DOHH2 (cell line): ENCODE measurements at regions not wholly inside any gene's neighbourhood (a gene's known extent, or its start where the extent isn't known, plus 50 kb on each side); places are given as distances from the start of the nearest gene placed in this dataset.

Source experiments
- H3F3A ChIP-seq: fragments of 200-600 bp; sonication (generic), shearing (Covaris generic); 2 replicates; pipeline ENCODE4 v1.6.0; 2016; ENCODE audit warnings: antibody characterized with exemption, mild to moderate bottlenecking; ENCODE audit not compliant: control insufficient read depth, insufficient read depth
- H3K27ac ChIP-seq: fragments of 200-600 bp; sonication (generic); 2 replicates; pipeline ENCODE4 v1.5.1; 2014; ENCODE audit warnings: low read depth, mild to moderate bottlenecking, low read length, moderate library complexity
- H3K27me3 ChIP-seq: fragments of 200-600 bp; sonication (generic); 2 replicates; pipeline ENCODE4 v1.6.1; 2014; ENCODE audit warnings: mild to moderate bottlenecking, low read length, mixed read lengths; ENCODE audit not compliant: control insufficient read depth
- H3K36me3 ChIP-seq: fragments of 200-600 bp; sonication (generic); 2 replicates; pipeline ENCODE4 v1.6.1; 2014; ENCODE audit warnings: mild to moderate bottlenecking, low read length, moderate library complexity, mixed read lengths; ENCODE audit not compliant: control insufficient read depth
- H3K4me1 ChIP-seq: fragments of 200-600 bp; sonication (generic); 2 replicates; pipeline ENCODE4 v1.6.1; 2014; ENCODE audit warnings: mild to moderate bottlenecking, low read length, mixed read lengths; ENCODE audit not compliant: control insufficient read depth
- H3K4me2 ChIP-seq: fragments of 200-600 bp; sonication (generic); 2 replicates; pipeline ENCODE4 v1.6.0; 2014; ENCODE audit warnings: mild to moderate bottlenecking, low read length, moderate library complexity
- H3K4me3 ChIP-seq: fragments of 200-600 bp; sonication (generic); 2 replicates; pipeline ENCODE4 v1.5.1; 2014; ENCODE audit warnings: mild to moderate bottlenecking, low read length, mixed read lengths
- H3K79me2 ChIP-seq: fragments of 200-600 bp; sonication (generic); 2 replicates; pipeline ENCODE4 v1.6.1; 2014; ENCODE audit warnings: mild to moderate bottlenecking, low read length, mixed read lengths; ENCODE audit not compliant: control insufficient read depth
- H3K9me2 ChIP-seq: fragments of 200-600 bp; sonication (generic); replicated peaks from 2 replicates; pipeline ENCODE4 v1.6.1; 2014; ENCODE audit warnings: mild to moderate bottlenecking, low read length, mixed read lengths; ENCODE audit not compliant: control insufficient read depth
- H3K9me3 ChIP-seq: fragments of 200-600 bp; sonication (generic); 2 replicates; pipeline ENCODE4 v1.6.1; 2014; ENCODE audit warnings: antibody characterized with exemption, low read length, mixed read lengths; ENCODE audit not compliant: control insufficient read depth, insufficient read depth
- H4K20me1 ChIP-seq: fragments of 200-600 bp; sonication (generic); 2 replicates; pipeline ENCODE4 v1.6.0; 2014; ENCODE audit warnings: low read depth, mild to moderate bottlenecking, antibody characterized with exemption, low read length, moderate library complexity; ENCODE audit not compliant: control insufficient read depth, insufficient read depth
- CTCF ChIP-seq: fragments of 200-600 bp; sonication (generic); IDR thresholded peaks from one replicate; pipeline ENCODE4 v1.5.1; 2014; ENCODE audit warnings: antibody characterized with exemption, mild to moderate bottlenecking, low read depth, low read length; ENCODE audit not compliant: poor library complexity, severe bottlenecking
- EZH2phosphoT487 ChIP-seq: fragments of 200-600 bp; sonication (generic); IDR thresholded peaks from 2 replicates; pipeline ENCODE4 v1.6.1; 2017; ENCODE audit warnings: borderline replicate concordance, mild to moderate bottlenecking, antibody characterized with exemption, low read length, moderate library complexity, mixed read lengths

GRCh38 chr1:57910782-57911181, 486.9 kb upstream of the DAB1 start:
- Histone ChIP-seq H3F3A (no peaks in the 10 kb centered on the region), H3K36me3 (no peaks in the 10 kb centered on the region), H3K27ac (no peak overlapping the region), H3K79me2 (no peaks in the 10 kb centered on the region), H3K4me2 (no peak overlapping the region), H3K27me3 (no peaks in the 10 kb centered on the region), H3K9me2 (no peaks in the 10 kb centered on the region), H3K4me3 (no peak overlapping the region), H3K9me3 (no peaks in the 10 kb centered on the region), H3K4me1 (no peaks in the 10 kb centered on the region), H4K20me1 (no peaks in the 10 kb centered on the region)
- TF ChIP-seq EZH2phosphoT487 (no peak), CTCF (no peak)

- no peak overlapping the region for H3K4me2 ChIP-seq
- TF ChIP-seq CTCF = no peak
- no peak for TF ChIP-seq EZH2phosphoT487
Observed at GRCh38 chr1:57910305-57910704, 486.4 kb upstream of the DAB1 start.

GRCh38 chr1:57908147-57908890, 484.5 kb upstream of the DAB1 start:
- H3K4me1 ChIP-seq = no peaks in the 10 kb centered on the region
- no peak overlapping the region for H3K4me2 ChIP-seq
- H3K9me3 ChIP-seq = no peaks in the 10 kb centered on the region
- no peak for TF ChIP-seq EZH2phosphoT487
- TF ChIP-seq CTCF = no peak
- no peaks in the 10 kb centered on the region for H3K27me3 ChIP-seq
- no peak overlapping the region for H3K27ac ChIP-seq
- no peaks in the 10 kb centered on the region for H4K20me1 ChIP-seq
- H3F3A ChIP-seq = no peaks in the 10 kb centered on the region
- no peak overlapping the region for H3K4me3 ChIP-seq
- H3K9me2 ChIP-seq = no peaks in the 10 kb centered on the region
- no peaks in the 10 kb centered on the region for H3K36me3 ChIP-seq
- no peaks in the 10 kb centered on the region for H3K79me2 ChIP-seq

More at GRCh38 chr1:57910305-57910704, 486.4 kb upstream of the DAB1 start:
- Histone ChIP-seq H3K9me2 (no peaks in the 10 kb centered on the region), H3K79me2 (no peaks in the 10 kb centered on the region), H3K27me3 (no peaks in the 10 kb centered on the region), H3K27ac (no peak overlapping the region), H3K4me3 (no peak overlapping the region), H3K9me3 (no peaks in the 10 kb centered on the region), H3K36me3 (no peaks in the 10 kb centered on the region), H4K20me1 (no peaks in the 10 kb centered on the region), H3F3A (no peaks in the 10 kb centered on the region), H3K4me1 (no peaks in the 10 kb centered on the region)
